SH-SY5Y (cell line): ENCODE measurements at regions not wholly inside any gene's neighbourhood (a gene's known extent, or its start where the extent isn't known, plus 50 kb on each side); places are given as distances from the start of the nearest gene placed in this dataset.

ENCODE experiments used
- GATA2 ChIP-seq: IDR thresholded peaks from 2 replicates; pipeline ENCODE4 v1.6.1; 2011; ENCODE audit warnings: mild to moderate bottlenecking, low read depth, low read length
- GATA3 ChIP-seq: IDR thresholded peaks from 2 replicates; pipeline ENCODE4 v1.6.1; 2011; ENCODE audit warnings: low read depth, mild to moderate bottlenecking, low read length, moderate library complexity

GRCh38 chr5:103477678-103478077 lies 84.9 kb downstream of the NUDT12 start:
- TF ChIP-seq GATA3 (no peak), GATA2 (no peak)
